MCF 10A (cell line): ENCODE measurements at regions not wholly inside any gene's neighbourhood (a gene's known extent, or its start where the extent isn't known, plus 50 kb on each side); places are given as distances from the start of the nearest gene placed in this dataset.

Experiments
- BruUV-seq: library from RNA; stranded (reverse); fragments of 400-500 nt; replicated peaks from 2 replicates; lab custom pipeline; 2021; lab: Mats Ljungman, UMichigan
- CTCF ChIA-PET: fragments of 300-600 bp; sonication (Branson Sonifier 250); formaldehyde crosslinking; extraction: SDS; loops from one replicate; lab custom pipeline; 2021; ENCODE audit warnings: antibody characterized with exemption, inconsistent platforms; lab: Yijun Ruan, JAX
- POLR2A ChIA-PET: fragments of 300-600, 350-650 bp; sonication (Branson Sonifier 250); formaldehyde crosslinking; extraction: SDS; loops from one replicate; lab custom pipeline; 2020; ENCODE audit warnings: antibody characterized with exemption, inconsistent platforms; lab: Yijun Ruan, JAX
- DNase-seq: peaks from one replicate; pipeline ENCODE4 v3.0.0-alpha.2; 2018; ENCODE audit not compliant: unreplicated experiment
- H3K27ac Mint-ChIP-seq: one replicate; pipeline ENCODE4 v1.8.0; 2022; ENCODE audit warnings: mild to moderate bottlenecking, low read depth, mixed read lengths; ENCODE audit not compliant: unreplicated experiment
- H3K27me3 Mint-ChIP-seq: one replicate; pipeline ENCODE4 v1.8.0; 2022; ENCODE audit warnings: mixed read lengths; ENCODE audit not compliant: insufficient read depth, unreplicated experiment
- H3K36me3 Mint-ChIP-seq: one replicate; pipeline ENCODE4 v1.8.0; 2022; ENCODE audit warnings: mild to moderate bottlenecking, moderate library complexity, mixed read lengths; ENCODE audit not compliant: insufficient read depth, unreplicated experiment
- H3K4me1 Mint-ChIP-seq: one replicate; pipeline ENCODE4 v1.8.0; 2022; ENCODE audit warnings: mixed read lengths; ENCODE audit not compliant: insufficient read depth, unreplicated experiment
- H3K4me3 Mint-ChIP-seq: one replicate; pipeline ENCODE4 v1.8.0; 2022; ENCODE audit warnings: mild to moderate bottlenecking, moderate library complexity, mixed read lengths; ENCODE audit not compliant: unreplicated experiment
- H3K9me3 Mint-ChIP-seq: one replicate; pipeline ENCODE4 v1.8.0; 2022; ENCODE audit warnings: mixed read lengths; ENCODE audit not compliant: unreplicated experiment
- intact Hi-C: fragments of 100-400 bp; cut with micrococcal nuclease; formaldehyde crosslinking; loops from 2 replicates; pipeline ENCODE4 v1.14.1; 2022
- TF ChIP-seq, protein P1 (sequence below): fragments of 200-600 bp; IDR thresholded peaks from one replicate; pipeline ENCODE4 v1.8.0; 2022; ENCODE audit warnings: antibody characterized with exemption, mild to moderate bottlenecking; ENCODE audit not compliant: unreplicated experiment

DNA sequence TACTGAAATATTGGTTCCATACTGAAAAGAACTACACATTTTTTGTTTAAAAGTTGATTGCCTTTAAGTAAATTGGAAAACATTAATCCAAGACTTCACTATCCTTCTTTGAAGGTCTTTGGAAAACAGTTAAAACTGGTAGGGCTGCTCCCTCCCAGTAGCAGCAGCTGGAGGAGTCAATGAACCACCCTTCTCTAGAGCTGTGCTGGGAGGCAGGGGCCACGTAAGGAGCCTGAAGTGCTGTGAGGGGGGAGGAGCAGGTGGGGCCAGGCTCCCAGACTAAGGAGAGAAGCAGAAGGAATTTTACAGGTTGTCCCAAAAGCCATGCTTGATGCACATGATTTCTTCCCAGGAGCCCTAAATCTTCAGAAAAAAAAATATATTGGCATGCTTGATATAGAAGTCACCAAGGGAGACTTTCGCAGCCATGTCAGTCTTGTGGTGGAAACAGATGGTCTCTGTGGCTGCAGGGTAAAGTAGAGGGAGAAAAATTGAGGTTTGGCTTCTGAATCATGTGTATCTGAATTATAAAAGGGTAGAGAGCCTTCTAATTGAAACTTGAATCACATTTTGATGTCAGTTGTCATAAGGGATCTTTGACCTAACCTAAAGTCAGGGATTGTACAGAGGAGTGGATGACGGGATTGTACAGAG lies 673.2 kb upstream of the FRG1 start:
- H3K27me3 Mint-ChIP-seq: no peaks in the 10 kb centered on the region
- CTCF ChIA-PET: no interaction called here
- peaks cover 12% of the 10 kb centered on the region for H3K9me3 Mint-ChIP-seq
- intact Hi-C loops: no loop called here
- BruUV-seq: no TSS peak
- POLR2A ChIA-PET: no interaction called here
- no peak overlapping the region for H3K27ac Mint-ChIP-seq
- peaks cover 10% of the 10 kb centered on the region for H3K4me1 Mint-ChIP-seq
- TF ChIP-seq, protein P1, sequence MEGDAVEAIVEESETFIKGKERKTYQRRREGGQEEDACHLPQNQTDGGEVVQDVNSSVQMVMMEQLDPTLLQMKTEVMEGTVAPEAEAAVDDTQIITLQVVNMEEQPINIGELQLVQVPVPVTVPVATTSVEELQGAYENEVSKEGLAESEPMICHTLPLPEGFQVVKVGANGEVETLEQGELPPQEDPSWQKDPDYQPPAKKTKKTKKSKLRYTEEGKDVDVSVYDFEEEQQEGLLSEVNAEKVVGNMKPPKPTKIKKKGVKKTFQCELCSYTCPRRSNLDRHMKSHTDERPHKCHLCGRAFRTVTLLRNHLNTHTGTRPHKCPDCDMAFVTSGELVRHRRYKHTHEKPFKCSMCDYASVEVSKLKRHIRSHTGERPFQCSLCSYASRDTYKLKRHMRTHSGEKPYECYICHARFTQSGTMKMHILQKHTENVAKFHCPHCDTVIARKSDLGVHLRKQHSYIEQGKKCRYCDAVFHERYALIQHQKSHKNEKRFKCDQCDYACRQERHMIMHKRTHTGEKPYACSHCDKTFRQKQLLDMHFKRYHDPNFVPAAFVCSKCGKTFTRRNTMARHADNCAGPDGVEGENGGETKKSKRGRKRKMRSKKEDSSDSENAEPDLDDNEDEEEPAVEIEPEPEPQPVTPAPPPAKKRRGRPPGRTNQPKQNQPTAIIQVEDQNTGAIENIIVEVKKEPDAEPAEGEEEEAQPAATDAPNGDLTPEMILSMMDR: no peak
- H3K36me3 Mint-ChIP-seq: no peaks in the 10 kb centered on the region
- no peak overlapping the region for H3K4me3 Mint-ChIP-seq
- no peak for DNase-seq

DNA sequence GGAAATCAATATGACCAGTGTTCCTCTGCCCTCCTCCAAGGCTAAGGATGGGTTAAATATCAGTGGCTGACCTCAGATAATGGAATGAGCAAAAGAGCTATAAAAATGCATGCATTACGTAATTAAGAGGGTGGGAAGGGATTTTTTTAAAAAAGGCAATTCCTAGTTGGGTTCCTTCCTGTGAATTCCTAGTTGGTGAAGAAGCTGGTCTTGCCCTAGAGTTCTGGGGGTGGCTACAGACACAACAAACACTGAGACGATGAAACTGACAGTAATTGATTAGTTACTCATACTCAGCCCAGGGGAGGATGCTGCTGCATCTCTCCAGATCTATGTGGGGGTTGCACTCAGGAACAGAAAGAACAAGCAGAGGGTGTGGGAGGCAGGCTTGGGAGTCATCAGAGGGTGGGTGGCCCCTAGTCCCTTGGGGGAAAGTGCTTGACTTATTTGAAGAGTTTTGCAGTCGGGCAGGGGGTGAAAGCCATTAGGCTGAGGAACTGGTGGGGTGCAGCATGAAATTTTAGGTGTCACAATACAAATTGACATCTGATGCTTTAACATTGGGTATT lies 662.0 kb upstream of the FRG1 start:
- POLR2A ChIA-PET: no interaction called here
- Mint-ChIP-seq H3K9me3 (peaks cover 9% of the 10 kb centered on the region), H3K4me3 (no peak overlapping the region), H3K27ac (no peak overlapping the region), H3K36me3 (no peaks in the 10 kb centered on the region), H3K27me3 (no peaks in the 10 kb centered on the region), H3K4me1 (peaks cover 9% of the 10 kb centered on the region)
- DNase-seq: no peak
- BruUV-seq: no TSS peak
- TF ChIP-seq, protein P1: no peak
- CTCF ChIA-PET: no interaction called here
- intact Hi-C loops: loop anchor here (1.0 kb wide), 1 partner anchor 8 kb away; no protein-coding TSS in a partner anchor

DNA sequence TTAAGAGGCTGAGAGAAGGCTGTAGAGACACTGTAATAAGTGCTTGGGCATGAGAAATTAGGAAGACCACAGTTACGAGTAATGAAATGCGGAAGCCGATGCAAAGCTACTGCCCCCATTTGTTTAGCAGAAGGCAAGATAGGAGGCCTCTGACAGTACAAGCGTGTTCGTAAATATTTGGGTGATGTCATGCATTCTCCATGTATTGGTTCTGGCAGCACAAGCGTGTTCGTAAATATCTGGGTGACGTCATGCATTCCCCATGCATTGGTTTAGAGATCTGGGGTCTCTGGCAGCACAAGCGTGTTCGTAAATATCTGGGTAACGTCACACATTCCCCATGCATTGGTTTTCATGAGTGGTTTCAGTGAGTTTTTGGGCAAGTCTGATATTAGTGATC lies 661.5 kb upstream of the FRG1 start:
- Mint-ChIP-seq H3K36me3 (no peaks in the 10 kb centered on the region), H3K27ac (no peak overlapping the region), H3K9me3 (peaks cover 14% of the 10 kb centered on the region), H3K27me3 (no peaks in the 10 kb centered on the region), H3K4me3 (no peak overlapping the region), H3K4me1 (peaks cover 9% of the 10 kb centered on the region)
- DNase-seq: no peak
- TF ChIP-seq, protein P1: no peak
- POLR2A ChIA-PET: no interaction called here
- no TSS peak for BruUV-seq
- intact Hi-C loops: loop anchor here (1.0 kb wide), 1 partner anchor 9 kb away; no protein-coding TSS in a partner anchor
- CTCF ChIA-PET: no interaction called here

DNA sequence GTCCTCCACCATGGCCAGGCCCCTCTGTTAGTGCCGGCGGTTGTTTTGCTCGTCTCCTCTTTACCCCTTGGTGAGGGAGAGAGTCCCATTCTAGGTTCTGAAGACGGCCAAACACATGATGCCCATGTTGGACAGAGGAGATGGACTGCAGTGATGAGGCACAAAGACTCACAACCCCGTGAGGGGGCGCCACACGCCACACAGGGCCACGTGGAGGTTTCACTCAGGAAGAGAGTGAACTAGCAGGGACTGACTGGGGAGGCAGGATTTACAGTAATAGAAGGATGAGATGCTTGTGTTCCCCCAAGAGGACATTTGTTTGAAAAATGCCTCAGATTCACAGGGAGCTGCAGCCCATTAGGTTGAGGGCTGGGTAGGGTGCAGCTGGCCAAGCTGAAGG lies 655.3 kb upstream of the FRG1 start:
- TF ChIP-seq, protein P1: no peak
- Mint-ChIP-seq H3K4me1 (no peaks in the 10 kb centered on the region), H3K9me3 (peaks cover 7% of the 10 kb centered on the region), H3K27me3 (no peaks in the 10 kb centered on the region), H3K36me3 (no peaks in the 10 kb centered on the region), H3K27ac (no peak overlapping the region), H3K4me3 (no peak overlapping the region)
- ChIA-PET CTCF (no interaction called here), POLR2A (no interaction called here)
- no TSS peak for BruUV-seq
- DNase-seq: no peak
- intact Hi-C loops: no loop called here
